ENCODE measurements at regions not wholly inside any gene's neighbourhood (a gene's known extent, or its start where the extent isn't known, plus 50 kb on each side); places are given as distances from the start of the nearest gene placed in this dataset.

GRCh38 chr11:32290783-32291182 lies 144.6 kb downstream of the WT1 start:
- H3K9ac ChIP-seq (ENCODE audit: low read length in 5 of 5): no peak overlapping the region
- peaks cover 0 to 2% (median 0%) of the 10 kb centered on the region in 5 donors for H3K27me3 ChIP-seq (ENCODE audit: control insufficient read depth in 5 of 5, insufficient read depth in 4 of 5, low read length in 5 of 5)
- peaks cover 0 to 6% (median 0%) of the 10 kb centered on the region in 5 donors for H3K9me3 ChIP-seq (ENCODE audit: control insufficient read depth in 5 of 5, low read length in 5 of 5)
- no peak overlapping the region for H3K27ac ChIP-seq (ENCODE audit: low read depth, low read length)
- H3K4me3 ChIP-seq (ENCODE audit: low read depth in 1 of 5, low read length in 5 of 5): no peak overlapping the region
- H3K4me1 ChIP-seq (ENCODE audit: control insufficient read depth in 5 of 5, insufficient read depth in 5 of 5, low read length in 5 of 5): no peaks in the 10 kb centered on the region
- no peaks in the 10 kb centered on the region for H3K36me3 ChIP-seq (ENCODE audit: control insufficient read depth in 5 of 5, insufficient read depth in 5 of 5, low read length in 5 of 5)

GRCh38 chr11:32297611-32298011 lies 137.7 kb downstream of the WT1 start:
- Histone ChIP-seq H3K9me3 (ENCODE audit: control insufficient read depth in 5 of 5, low read length in 5 of 5) (no peaks in the 10 kb centered on the region), H3K36me3 (ENCODE audit: control insufficient read depth in 5 of 5, insufficient read depth in 5 of 5, low read length in 5 of 5) (no peaks in the 10 kb centered on the region), H3K27ac (ENCODE audit: low read depth, low read length) (no peak overlapping the region), H3K4me3 (ENCODE audit: low read depth in 1 of 5, low read length in 5 of 5) (no peak overlapping the region), H3K9ac (ENCODE audit: low read length in 5 of 5) (no peak overlapping the region), H3K4me1 (ENCODE audit: control insufficient read depth in 5 of 5, insufficient read depth in 5 of 5, low read length in 5 of 5) (no peaks in the 10 kb centered on the region), H3K27me3 (ENCODE audit: control insufficient read depth in 5 of 5, insufficient read depth in 4 of 5, low read length in 5 of 5) (no peaks in the 10 kb centered on the region)

GRCh38 chr11:32302826-32303225 lies 132.5 kb downstream of the WT1 start:
- no peak overlapping the region for H3K4me3 ChIP-seq (ENCODE audit: low read depth in 1 of 5, low read length in 5 of 5)
- H3K9ac ChIP-seq (ENCODE audit: low read length in 5 of 5): no peak overlapping the region
- H3K4me1 ChIP-seq (ENCODE audit: control insufficient read depth in 5 of 5, insufficient read depth in 5 of 5, low read length in 5 of 5): no peaks in the 10 kb centered on the region
- H3K27ac ChIP-seq (ENCODE audit: low read depth, low read length): no peak overlapping the region
- H3K27me3 ChIP-seq (ENCODE audit: control insufficient read depth in 5 of 5, insufficient read depth in 4 of 5, low read length in 5 of 5): peaks cover 0 to 6% (median 0%) of the 10 kb centered on the region in 5 donors
- H3K36me3 ChIP-seq (ENCODE audit: control insufficient read depth in 5 of 5, insufficient read depth in 5 of 5, low read length in 5 of 5): no peaks in the 10 kb centered on the region
- H3K9me3 ChIP-seq (ENCODE audit: control insufficient read depth in 5 of 5, low read length in 5 of 5): no peaks in the 10 kb centered on the region

- H3K36me3 ChIP-seq (ENCODE audit: control insufficient read depth in 5 of 5, insufficient read depth in 5 of 5, low read length in 5 of 5): no peaks in the 10 kb centered on the region
- no peak overlapping the region for H3K27ac ChIP-seq (ENCODE audit: low read depth, low read length)
- H3K4me3 ChIP-seq (ENCODE audit: low read depth in 1 of 5, low read length in 5 of 5): no peak overlapping the region
- H3K9me3 ChIP-seq (ENCODE audit: control insufficient read depth in 5 of 5, low read length in 5 of 5): no peaks in the 10 kb centered on the region
- no peak overlapping the region for H3K9ac ChIP-seq (ENCODE audit: low read length in 5 of 5)
- peaks cover 0 to 11% (median 0%) of the 10 kb centered on the region in 5 donors for H3K27me3 ChIP-seq (ENCODE audit: control insufficient read depth in 5 of 5, insufficient read depth in 4 of 5, low read length in 5 of 5)
- no peaks in the 10 kb centered on the region for H3K4me1 ChIP-seq (ENCODE audit: control insufficient read depth in 5 of 5, insufficient read depth in 5 of 5, low read length in 5 of 5)
Measured at GRCh38 chr11:32304521-32304920, 130.8 kb downstream of the WT1 start.

GRCh38 chr11:32305460-32305859 lies 129.9 kb downstream of the WT1 start:
- H3K9ac ChIP-seq (ENCODE audit: low read length in 5 of 5): no peak overlapping the region
- no peak overlapping the region for H3K4me3 ChIP-seq (ENCODE audit: low read depth in 1 of 5, low read length in 5 of 5)
- H3K27me3 ChIP-seq (ENCODE audit: control insufficient read depth in 5 of 5, insufficient read depth in 4 of 5, low read length in 5 of 5): peaks cover 0 to 16% (median 2%) of the 10 kb centered on the region in 5 donors
- no peaks in the 10 kb centered on the region for H3K4me1 ChIP-seq (ENCODE audit: control insufficient read depth in 5 of 5, insufficient read depth in 5 of 5, low read length in 5 of 5)
- no peaks in the 10 kb centered on the region for H3K36me3 ChIP-seq (ENCODE audit: control insufficient read depth in 5 of 5, insufficient read depth in 5 of 5, low read length in 5 of 5)
- H3K9me3 ChIP-seq (ENCODE audit: control insufficient read depth in 5 of 5, low read length in 5 of 5): no peaks in the 10 kb centered on the region
- no peak overlapping the region for H3K27ac ChIP-seq (ENCODE audit: low read depth, low read length)

- Histone ChIP-seq H3K9ac (ENCODE audit: low read length in 5 of 5) (no peak overlapping the region), H3K4me1 (ENCODE audit: control insufficient read depth in 5 of 5, insufficient read depth in 5 of 5, low read length in 5 of 5) (no peaks in the 10 kb centered on the region), H3K36me3 (ENCODE audit: control insufficient read depth in 5 of 5, insufficient read depth in 5 of 5, low read length in 5 of 5) (no peaks in the 10 kb centered on the region), H3K27me3 (ENCODE audit: control insufficient read depth in 5 of 5, insufficient read depth in 4 of 5, low read length in 5 of 5) (peaks cover 2 to 19% (median 5%) of the 10 kb centered on the region in 5 donors), H3K9me3 (ENCODE audit: control insufficient read depth in 5 of 5, low read length in 5 of 5) (no peaks in the 10 kb centered on the region), H3K4me3 (ENCODE audit: low read depth in 1 of 5, low read length in 5 of 5) (no peak overlapping the region), H3K27ac (ENCODE audit: low read depth, low read length) (no peak overlapping the region)
Measured at GRCh38 chr11:32307471-32307870, 127.9 kb downstream of the WT1 start.

- no peak overlapping the region for H3K4me3 ChIP-seq (ENCODE audit: low read depth in 1 of 5, low read length in 5 of 5)
- H3K36me3 ChIP-seq (ENCODE audit: control insufficient read depth in 5 of 5, insufficient read depth in 5 of 5, low read length in 5 of 5): no peaks in the 10 kb centered on the region
- H3K9me3 ChIP-seq (ENCODE audit: control insufficient read depth in 5 of 5, low read length in 5 of 5): no peaks in the 10 kb centered on the region
- no peaks in the 10 kb centered on the region for H3K4me1 ChIP-seq (ENCODE audit: control insufficient read depth in 5 of 5, insufficient read depth in 5 of 5, low read length in 5 of 5)
- no peak overlapping the region for H3K27ac ChIP-seq (ENCODE audit: low read depth, low read length)
- H3K27me3 ChIP-seq (ENCODE audit: control insufficient read depth in 5 of 5, insufficient read depth in 4 of 5, low read length in 5 of 5): peaks cover 2 to 19% (median 5%) of the 10 kb centered on the region in 5 donors
- no peak overlapping the region for H3K9ac ChIP-seq (ENCODE audit: low read length in 5 of 5)
Measured at GRCh38 chr11:32307913-32308312, 127.4 kb downstream of the WT1 start.

GRCh38 chr11:32309530-32310213 lies 125.7 kb downstream of the WT1 start:
- no peaks in the 10 kb centered on the region for H3K36me3 ChIP-seq (ENCODE audit: control insufficient read depth in 5 of 5, insufficient read depth in 5 of 5, low read length in 5 of 5)
- no peak overlapping the region for H3K9ac ChIP-seq (ENCODE audit: low read length in 5 of 5)
- no peak overlapping the region for H3K27ac ChIP-seq (ENCODE audit: low read depth, low read length)
- no peaks in the 10 kb centered on the region for H3K4me1 ChIP-seq (ENCODE audit: control insufficient read depth in 5 of 5, insufficient read depth in 5 of 5, low read length in 5 of 5)
- H3K27me3 ChIP-seq (ENCODE audit: control insufficient read depth in 5 of 5, insufficient read depth in 4 of 5, low read length in 5 of 5): peaks cover 2 to 19% (median 5%) of the 10 kb centered on the region in 5 donors
- H3K9me3 ChIP-seq (ENCODE audit: control insufficient read depth in 5 of 5, low read length in 5 of 5): no peaks in the 10 kb centered on the region
- no peak overlapping the region for H3K4me3 ChIP-seq (ENCODE audit: low read depth in 1 of 5, low read length in 5 of 5)

GRCh38 chr11:32310214-32310601 lies 125.1 kb downstream of the WT1 start:
- H3K4me3 ChIP-seq (ENCODE audit: low read depth in 1 of 5, low read length in 5 of 5): no peak overlapping the region
- peaks cover 2 to 19% (median 5%) of the 10 kb centered on the region in 5 donors for H3K27me3 ChIP-seq (ENCODE audit: control insufficient read depth in 5 of 5, insufficient read depth in 4 of 5, low read length in 5 of 5)
- no peak overlapping the region for H3K27ac ChIP-seq (ENCODE audit: low read depth, low read length)
- H3K4me1 ChIP-seq (ENCODE audit: control insufficient read depth in 5 of 5, insufficient read depth in 5 of 5, low read length in 5 of 5): no peaks in the 10 kb centered on the region
- H3K9me3 ChIP-seq (ENCODE audit: control insufficient read depth in 5 of 5, low read length in 5 of 5): no peaks in the 10 kb centered on the region
- no peaks in the 10 kb centered on the region for H3K36me3 ChIP-seq (ENCODE audit: control insufficient read depth in 5 of 5, insufficient read depth in 5 of 5, low read length in 5 of 5)
- H3K9ac ChIP-seq (ENCODE audit: low read length in 5 of 5): no peak overlapping the region

- H3K27ac ChIP-seq (ENCODE audit: low read depth, low read length): no peak overlapping the region
- no peaks in the 10 kb centered on the region for H3K36me3 ChIP-seq (ENCODE audit: control insufficient read depth in 5 of 5, insufficient read depth in 5 of 5, low read length in 5 of 5)
- H3K27me3 ChIP-seq (ENCODE audit: control insufficient read depth in 5 of 5, insufficient read depth in 4 of 5, low read length in 5 of 5): peaks cover 2 to 17% (median 5%) of the 10 kb centered on the region in 5 donors
- H3K9me3 ChIP-seq (ENCODE audit: control insufficient read depth in 5 of 5, low read length in 5 of 5): no peaks in the 10 kb centered on the region
- H3K4me1 ChIP-seq (ENCODE audit: control insufficient read depth in 5 of 5, insufficient read depth in 5 of 5, low read length in 5 of 5): no peaks in the 10 kb centered on the region
- H3K9ac ChIP-seq (ENCODE audit: low read length in 5 of 5): no peak overlapping the region
- no peak overlapping the region for H3K4me3 ChIP-seq (ENCODE audit: low read depth in 1 of 5, low read length in 5 of 5)
Measured at GRCh38 chr11:32311346-32312065, 123.8 kb downstream of the WT1 start.
